GM12873 (cell line): ENCODE measurements at regions not wholly inside any gene's neighbourhood (a gene's known extent, or its start where the extent isn't known, plus 50 kb on each side); places are given as distances from the start of the nearest gene placed in this dataset.

ENCODE experiments used
- CTCF ChIP-seq: IDR thresholded peaks from 2 replicates; pipeline ENCODE4 v1.5.1; 2012; ENCODE audit warnings: low read depth, mild to moderate bottlenecking, moderate library complexity, low read length, control low read depth; ENCODE audit not compliant: insufficient read depth; ENCODE audit errors: missing control alignments

DNA sequence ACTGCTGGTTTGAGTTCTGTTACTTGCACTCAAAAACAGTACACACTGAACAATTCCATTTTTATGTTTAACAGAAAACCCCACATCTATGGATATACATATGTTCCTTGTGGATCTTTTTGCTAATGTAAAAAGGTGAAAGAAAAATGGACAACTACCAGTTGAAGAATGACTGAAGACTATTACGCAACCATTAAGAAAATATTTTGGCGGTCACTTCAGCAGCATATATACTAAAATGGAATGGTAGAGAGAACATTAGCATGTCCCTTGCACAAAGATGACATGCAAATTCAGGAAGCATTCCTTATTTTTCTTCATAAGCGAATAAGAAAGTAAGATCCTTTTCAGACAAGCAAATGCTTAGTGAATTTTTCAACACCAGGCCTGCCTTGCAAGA lies 84.6 kb upstream of the FMR1 start:
- no peak for TF ChIP-seq CTCF

DNA sequence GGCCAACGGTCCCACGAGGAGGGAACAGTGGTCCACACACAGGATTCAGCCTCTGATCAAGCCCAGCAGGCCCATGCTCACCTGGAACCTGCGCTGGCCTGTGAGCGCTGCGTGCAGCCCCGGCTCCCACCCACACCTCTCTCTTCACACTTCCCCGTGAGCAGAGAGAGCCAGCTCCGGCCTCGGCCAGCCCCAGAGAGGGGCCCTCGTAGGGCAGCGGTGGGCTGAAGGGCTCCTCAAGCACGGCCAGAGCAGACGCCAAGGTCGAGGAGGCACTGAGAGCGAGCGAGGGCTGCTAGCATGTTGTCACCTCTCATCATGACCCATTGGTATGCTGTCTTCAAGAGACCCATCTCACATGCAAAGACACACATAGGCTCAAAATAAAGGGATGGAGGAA lies 83.0 kb upstream of the FMR1 start:
- no peak for TF ChIP-seq CTCF

GRCh38 chrX:147832707-147833348 lies 78.9 kb upstream of the FMR1 start:
- no peak for TF ChIP-seq CTCF

GRCh38 chrX:147838465-147839131 lies 73.1 kb upstream of the FMR1 start:
- TF ChIP-seq CTCF: peak; percentile 44

DNA sequence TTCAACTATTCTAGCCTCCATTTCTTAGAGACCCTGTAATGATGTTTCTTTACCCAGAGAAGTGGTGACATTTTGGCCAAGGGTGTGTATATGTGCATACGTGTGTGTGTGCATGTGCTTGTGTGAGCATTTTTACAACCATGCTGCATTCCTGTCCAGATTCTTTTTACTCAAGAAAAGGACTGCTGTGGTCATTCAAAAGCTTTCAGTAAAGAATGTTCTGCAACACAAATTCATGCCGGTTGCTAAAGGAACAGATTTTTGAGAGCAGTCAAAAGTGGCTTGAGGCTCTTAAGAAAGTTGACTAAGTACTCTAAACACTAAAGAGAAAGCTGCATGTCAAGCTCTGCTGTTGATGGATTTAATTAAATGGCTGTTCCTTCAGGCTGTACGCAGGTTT lies 65.0 kb upstream of the FMR1 start:
- no peak for TF ChIP-seq CTCF

DNA sequence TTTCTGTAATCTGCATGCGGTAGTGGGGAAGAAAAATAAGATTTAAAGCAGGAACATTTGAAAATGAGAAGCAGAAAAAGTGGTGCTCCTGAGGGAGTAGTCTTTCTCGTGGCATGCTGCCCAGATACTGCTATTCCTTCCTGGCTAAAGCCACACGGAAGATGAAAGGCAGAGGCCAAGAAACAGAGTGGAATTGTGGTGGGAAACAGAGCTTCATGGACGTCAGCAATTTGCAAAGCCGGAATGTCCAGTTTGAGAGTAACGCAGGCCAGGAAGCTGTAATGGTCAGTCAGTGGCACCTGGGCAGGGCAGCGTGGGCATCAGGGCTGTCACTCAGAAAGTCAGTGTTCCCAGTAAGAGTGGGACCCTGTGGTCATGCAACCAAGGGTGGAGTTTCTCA lies 63.7 kb upstream of the FMR1 start:
- TF ChIP-seq CTCF: no peak

GRCh38 chrX:147848543-147849443 lies 62.9 kb upstream of the FMR1 start:
- no peak for TF ChIP-seq CTCF
